SHP77 treated with DMSO at 0.1 percent for 48 hours (cell line): ENCODE measurements at regions not wholly inside any gene's neighbourhood (a gene's known extent, or its start where the extent isn't known, plus 50 kb on each side); places are given as distances from the start of the nearest gene placed in this dataset.

ENCODE experiments used
- DNase-seq: peaks from one replicate; lab custom pipeline; 2025; lab: John Stamatoyannopoulos, UW

- DNase-seq: no peak
These were observed 451.7 kb downstream of the MATN1 start for GRCh38 chr1:30271401-30272276.

- no peak for DNase-seq
These were observed 452.9 kb downstream of the MATN1 start for GRCh38 chr1:30270461-30270860.

- DNase-seq: no peak
These were observed 454.3 kb downstream of the MATN1 start for GRCh38 chr1:30268923-30269666.

GRCh38 chr1:30267856-30268255 lies 455.5 kb downstream of the MATN1 start:
- DNase-seq: no peak

- no peak for DNase-seq
These were observed 456.3 kb downstream of the MATN1 start for GRCh38 chr1:30267046-30267445.

- no peak for DNase-seq
These were observed 458.0 kb downstream of the MATN1 start for GRCh38 chr1:30265127-30266070.

GRCh38 chr1:30264672-30265025 lies 458.7 kb downstream of the MATN1 start:
- no peak for DNase-seq

- DNase-seq: no peak
These were observed 459.3 kb downstream of the MATN1 start for GRCh38 chr1:30263888-30264671.

GRCh38 chr1:30263405-30263804 lies 460.0 kb downstream of the MATN1 start:
- no peak for DNase-seq

- no peak for DNase-seq
These were observed 461.2 kb downstream of the MATN1 start for GRCh38 chr1:30262158-30262557.

GRCh38 chr1:30260318-30260717 lies 463.1 kb downstream of the MATN1 start:
- DNase-seq: no peak

- no peak for DNase-seq
These were observed 463.8 kb downstream of the MATN1 start for GRCh38 chr1:30259631-30260030.

- DNase-seq: no peak
These were observed 464.5 kb downstream of the MATN1 start for GRCh38 chr1:30258876-30259275.

- no peak for DNase-seq
These were observed 464.9 kb downstream of the MATN1 start for GRCh38 chr1:30258471-30258870.

- DNase-seq: no peak
These were observed 465.5 kb downstream of the MATN1 start for GRCh38 chr1:30257742-30258380.

- DNase-seq: no peak
These were observed 466.1 kb downstream of the MATN1 start for GRCh38 chr1:30257322-30257721.

GRCh38 chr1:30256911-30257310 lies 466.5 kb downstream of the MATN1 start:
- DNase-seq: no peak

GRCh38 chr1:30255111-30255724 lies 468.2 kb downstream of the MATN1 start:
- no peak for DNase-seq

GRCh38 chr1:30253807-30254440 lies 469.5 kb downstream of the MATN1 start:
- DNase-seq: no peak

- DNase-seq: no peak
These were observed 470.0 kb downstream of the MATN1 start for GRCh38 chr1:30253361-30253760.
